ENCODE measurements at regions not wholly inside any gene's neighbourhood (a gene's known extent, or its start where the extent isn't known, plus 50 kb on each side); places are given as distances from the start of the nearest gene placed in this dataset.

DNA sequence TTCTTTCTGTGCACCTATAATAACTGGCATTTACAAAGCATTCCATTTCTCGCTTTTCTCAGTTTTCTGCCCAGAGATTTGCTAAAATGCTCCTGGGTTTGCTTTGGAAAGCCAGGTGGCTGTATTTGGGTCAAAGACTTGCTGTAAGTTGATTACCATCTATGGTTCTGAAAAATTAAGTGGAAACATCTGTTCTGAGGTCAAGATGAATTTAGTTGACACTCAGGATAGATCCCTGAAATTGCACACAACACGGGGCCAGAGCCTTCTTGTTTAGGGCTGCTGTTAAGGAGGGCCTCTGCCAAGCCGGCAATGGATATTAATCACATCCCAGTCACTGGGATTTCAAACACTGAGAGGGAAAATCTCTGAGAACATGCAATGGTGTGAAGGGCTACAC lies 111.6 kb upstream of the GLI3 start:
- TF ChIP-seq, protein P1, sequence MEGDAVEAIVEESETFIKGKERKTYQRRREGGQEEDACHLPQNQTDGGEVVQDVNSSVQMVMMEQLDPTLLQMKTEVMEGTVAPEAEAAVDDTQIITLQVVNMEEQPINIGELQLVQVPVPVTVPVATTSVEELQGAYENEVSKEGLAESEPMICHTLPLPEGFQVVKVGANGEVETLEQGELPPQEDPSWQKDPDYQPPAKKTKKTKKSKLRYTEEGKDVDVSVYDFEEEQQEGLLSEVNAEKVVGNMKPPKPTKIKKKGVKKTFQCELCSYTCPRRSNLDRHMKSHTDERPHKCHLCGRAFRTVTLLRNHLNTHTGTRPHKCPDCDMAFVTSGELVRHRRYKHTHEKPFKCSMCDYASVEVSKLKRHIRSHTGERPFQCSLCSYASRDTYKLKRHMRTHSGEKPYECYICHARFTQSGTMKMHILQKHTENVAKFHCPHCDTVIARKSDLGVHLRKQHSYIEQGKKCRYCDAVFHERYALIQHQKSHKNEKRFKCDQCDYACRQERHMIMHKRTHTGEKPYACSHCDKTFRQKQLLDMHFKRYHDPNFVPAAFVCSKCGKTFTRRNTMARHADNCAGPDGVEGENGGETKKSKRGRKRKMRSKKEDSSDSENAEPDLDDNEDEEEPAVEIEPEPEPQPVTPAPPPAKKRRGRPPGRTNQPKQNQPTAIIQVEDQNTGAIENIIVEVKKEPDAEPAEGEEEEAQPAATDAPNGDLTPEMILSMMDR (IDR thresholded peaks at IDR 0.05; ENCODE audit: low read depth, low read length), result no peak
- no peak overlapping the region for H3K4me3 ChIP-seq (ENCODE audit: low read depth, low read length)

GRCh38 chr7:42348071-42348470 lies 111.1 kb upstream of the GLI3 start:
- TF ChIP-seq, protein P1 (IDR thresholded peaks at IDR 0.05; ENCODE audit: low read depth, low read length), result no peak

GRCh38 chr7:42347616-42348015 lies 110.6 kb upstream of the GLI3 start:
- no peak overlapping the region for H3K4me3 ChIP-seq (ENCODE audit: low read depth, low read length)
- TF ChIP-seq, protein P1 (IDR thresholded peaks at IDR 0.05; ENCODE audit: low read depth, low read length), result no peak

More at GRCh38 chr7:42348071-42348470, 111.1 kb upstream of the GLI3 start:
- no peak overlapping the region for H3K4me3 ChIP-seq (ENCODE audit: low read depth, low read length)

GRCh38 chr7:42345478-42346299 lies 108.7 kb upstream of the GLI3 start:
- TF ChIP-seq, protein P1 (IDR thresholded peaks at IDR 0.05; ENCODE audit: low read depth, low read length), result no peak
- no peak overlapping the region for H3K4me3 ChIP-seq (ENCODE audit: low read depth, low read length)

DNA sequence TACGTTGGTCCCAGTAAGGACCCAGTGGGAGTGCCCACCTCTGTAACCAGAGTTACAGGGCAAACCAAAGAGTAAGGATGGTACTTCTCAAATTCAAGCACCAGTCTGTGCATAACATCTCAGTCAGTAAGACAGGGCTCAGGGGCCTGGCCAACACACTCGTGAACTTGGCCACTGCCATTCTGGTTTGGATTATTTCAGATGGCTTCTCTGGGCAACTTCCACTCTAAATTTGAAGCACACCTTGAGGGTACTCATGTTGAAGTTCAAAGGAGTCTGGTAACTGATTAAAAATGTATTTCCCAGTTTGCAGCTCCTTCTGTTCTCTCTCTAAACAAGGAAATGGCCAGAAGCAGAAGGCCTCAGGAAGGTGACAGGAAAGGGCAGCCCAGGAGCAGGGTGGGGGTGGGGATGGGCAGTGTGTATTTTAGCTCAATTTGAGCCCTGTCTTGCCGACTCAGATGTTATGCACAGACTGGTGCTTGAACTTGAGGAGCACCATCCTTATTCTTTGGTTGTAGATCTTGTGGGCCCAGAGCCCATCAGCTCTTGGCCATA lies 107.3 kb upstream of the GLI3 start:
- TF ChIP-seq, protein P1 (IDR thresholded peaks at IDR 0.05; ENCODE audit: low read depth, low read length), result no peak
- H3K4me3 ChIP-seq (ENCODE audit: low read depth, low read length), result no peak overlapping the region

- no peak overlapping the region for H3K4me3 ChIP-seq (ENCODE audit: low read depth, low read length)
- TF ChIP-seq, protein P1 (IDR thresholded peaks at IDR 0.05; ENCODE audit: low read depth, low read length), result no peak
Measured at GRCh38 chr7:42342381-42342780, 105.4 kb upstream of the GLI3 start.

DNA sequence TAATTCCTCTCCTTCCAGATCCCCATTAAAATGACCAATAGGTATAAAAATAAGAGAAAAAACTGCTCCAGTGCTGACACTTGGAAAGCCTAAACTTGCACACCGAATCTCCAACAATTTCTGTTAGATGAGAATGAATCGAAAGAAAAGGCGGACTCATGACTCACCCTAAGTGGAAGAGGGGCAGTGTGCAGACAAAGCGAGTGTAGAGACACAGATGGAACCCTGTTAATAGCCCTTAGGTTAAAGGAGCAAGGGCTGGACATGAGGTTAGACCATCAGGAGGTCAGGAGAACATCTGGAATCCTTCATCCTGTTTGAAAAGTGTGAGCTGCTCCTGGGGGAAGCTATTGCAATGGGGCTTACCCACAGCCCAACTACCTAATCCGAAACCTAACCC lies 103.4 kb upstream of the GLI3 start:
- no peak overlapping the region for H3K4me3 ChIP-seq (ENCODE audit: low read depth, low read length)
- TF ChIP-seq, protein P1 (IDR thresholded peaks at IDR 0.05; ENCODE audit: low read depth, low read length), result no peak

Measured in WI38 (cell line).